Right lobe of liver (tissue), 4 donors: ENCODE measurements at regions not wholly inside any gene's neighbourhood (a gene's known extent, or its start where the extent isn't known, plus 50 kb on each side); places are given as distances from the start of the nearest gene placed in this dataset.

Experiments used
- POLR2A ChIP-seq: fragments of 450-650 bp; IDR thresholded peaks from one replicate; pipeline ENCODE4 v1.6.1; 2017; ENCODE audit warnings: antibody characterized with exemption, mild to moderate bottlenecking
- TF ChIP-seq, protein P1 (sequence below), 4 donors: fragments of 200-600 bp in 3 of 4; fragments of 450-650 bp in 1 of 4; IDR thresholded peaks; one replicate each; pipeline versions ENCODE4 v1.5.1 to v1.8.0; 2016 to 2022; ENCODE audit warnings: antibody characterized with exemption in 4 of 4, mild to moderate bottlenecking in 2 of 4
- donor health status: DM: no; HTN: no; CAD: no.
- donor health status: DM: no; HTN: no; CAD: no.
- donor health status: DM: no; HTN: yes; CAD: no.

DNA sequence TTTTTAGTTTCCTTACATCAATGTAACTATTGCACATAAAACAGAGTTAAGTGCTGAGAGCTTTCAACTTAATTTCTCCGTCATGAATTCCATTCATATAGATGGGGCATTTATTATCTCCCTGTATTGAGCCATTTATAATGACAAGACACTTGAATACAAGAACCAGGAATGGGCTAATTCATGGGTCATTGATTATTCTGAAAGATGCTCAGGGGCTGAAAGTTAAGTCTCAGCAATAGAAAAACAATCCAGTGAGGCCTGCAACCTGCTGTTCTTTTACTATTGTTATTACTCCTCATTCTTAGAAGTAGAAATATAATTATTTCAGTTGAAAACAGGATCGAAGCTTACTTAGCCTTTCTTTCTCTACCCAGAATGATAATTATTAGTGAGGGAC lies 307.7 kb downstream of the MMUT start:
- TF ChIP-seq POLR2A: no peak
- TF ChIP-seq, protein P1, sequence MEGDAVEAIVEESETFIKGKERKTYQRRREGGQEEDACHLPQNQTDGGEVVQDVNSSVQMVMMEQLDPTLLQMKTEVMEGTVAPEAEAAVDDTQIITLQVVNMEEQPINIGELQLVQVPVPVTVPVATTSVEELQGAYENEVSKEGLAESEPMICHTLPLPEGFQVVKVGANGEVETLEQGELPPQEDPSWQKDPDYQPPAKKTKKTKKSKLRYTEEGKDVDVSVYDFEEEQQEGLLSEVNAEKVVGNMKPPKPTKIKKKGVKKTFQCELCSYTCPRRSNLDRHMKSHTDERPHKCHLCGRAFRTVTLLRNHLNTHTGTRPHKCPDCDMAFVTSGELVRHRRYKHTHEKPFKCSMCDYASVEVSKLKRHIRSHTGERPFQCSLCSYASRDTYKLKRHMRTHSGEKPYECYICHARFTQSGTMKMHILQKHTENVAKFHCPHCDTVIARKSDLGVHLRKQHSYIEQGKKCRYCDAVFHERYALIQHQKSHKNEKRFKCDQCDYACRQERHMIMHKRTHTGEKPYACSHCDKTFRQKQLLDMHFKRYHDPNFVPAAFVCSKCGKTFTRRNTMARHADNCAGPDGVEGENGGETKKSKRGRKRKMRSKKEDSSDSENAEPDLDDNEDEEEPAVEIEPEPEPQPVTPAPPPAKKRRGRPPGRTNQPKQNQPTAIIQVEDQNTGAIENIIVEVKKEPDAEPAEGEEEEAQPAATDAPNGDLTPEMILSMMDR (IDR thresholded peaks at IDR 0.05): no peak
